Ammon's horn (tissue), 1 donor: ENCODE measurements at regions not wholly inside any gene's neighbourhood (a gene's known extent, or its start where the extent isn't known, plus 50 kb on each side); places are given as distances from the start of the nearest gene placed in this dataset.

Source experiments
- DNase-seq: peaks from one replicate; pipeline ENCODE4 v3.0.0-alpha.2; 2016; ENCODE audit warnings: low spot score

DNA sequence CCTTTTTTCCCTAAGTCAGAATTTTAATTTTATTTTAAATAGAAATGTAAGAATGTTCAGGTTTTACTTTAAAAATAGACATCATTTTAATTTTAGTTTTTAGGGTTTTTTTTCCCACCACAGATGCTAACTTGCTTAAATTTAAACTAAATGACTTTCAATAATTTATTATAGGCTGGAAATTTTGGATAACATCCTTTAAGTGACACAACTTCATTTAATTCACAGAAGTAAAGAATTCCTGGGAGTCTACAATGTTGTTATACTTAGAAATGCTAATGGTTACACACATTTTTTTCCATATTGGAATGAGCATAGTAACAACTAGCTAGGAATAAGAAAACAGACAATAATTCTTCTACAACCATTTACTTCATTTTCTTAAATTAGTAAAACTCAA, 90.5 kb upstream of the PDE10A start:
- no peak for DNase-seq

DNA sequence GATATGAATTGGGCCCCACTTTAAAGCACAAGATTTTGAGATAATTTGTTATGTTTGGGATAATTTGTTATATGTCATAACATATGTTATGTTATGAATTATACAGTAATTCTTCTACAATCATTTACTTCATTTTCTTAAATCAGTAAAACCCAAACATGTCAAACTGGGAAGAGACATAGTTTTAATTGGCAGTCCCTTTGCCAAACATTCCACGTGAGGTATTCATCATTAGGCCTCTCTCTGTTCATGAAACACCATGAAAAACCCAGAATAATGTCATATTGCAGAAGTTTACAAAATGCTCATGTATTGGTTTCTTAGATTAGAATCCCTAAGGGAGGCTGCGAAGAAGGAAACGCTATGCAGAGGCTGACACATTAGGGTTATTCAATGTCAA, 89.4 kb upstream of the PDE10A start:
- no peak for DNase-seq

DNA sequence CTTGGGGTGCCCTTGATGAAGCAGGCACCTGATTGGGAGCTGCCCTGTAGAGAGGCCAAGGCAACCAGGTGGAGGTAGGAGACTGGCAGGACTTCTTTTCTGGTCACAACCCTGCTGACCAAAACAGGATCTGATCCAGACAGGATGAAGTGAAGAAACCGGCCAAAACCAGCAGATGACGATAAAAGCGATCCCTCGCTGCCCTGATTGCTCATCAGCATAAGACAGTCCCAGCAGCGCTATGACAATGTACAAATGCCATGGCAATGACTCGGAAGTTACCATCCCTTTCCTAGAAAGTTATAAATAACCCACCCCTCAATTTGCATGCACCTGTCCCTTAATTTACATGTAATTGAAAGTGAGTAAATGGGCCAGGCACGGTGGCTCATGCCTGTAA, 88.4 kb upstream of the PDE10A start:
- no peak for DNase-seq

DNA sequence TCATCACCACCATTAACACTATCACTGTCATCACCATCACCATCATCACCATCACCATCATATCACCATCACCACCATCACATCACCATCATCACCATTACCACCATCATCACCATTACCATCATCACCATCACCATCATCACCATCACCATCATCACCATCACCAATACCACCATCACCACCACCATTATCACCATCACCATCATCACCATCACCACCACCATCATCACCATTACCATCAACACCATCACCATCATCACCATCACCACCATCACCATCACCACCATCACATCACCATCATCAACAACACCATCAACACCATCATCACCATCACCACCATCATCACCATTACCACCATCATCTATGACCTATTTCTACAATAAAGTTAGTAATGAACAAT, 86.1 kb upstream of the PDE10A start:
- no peak for DNase-seq

DNA sequence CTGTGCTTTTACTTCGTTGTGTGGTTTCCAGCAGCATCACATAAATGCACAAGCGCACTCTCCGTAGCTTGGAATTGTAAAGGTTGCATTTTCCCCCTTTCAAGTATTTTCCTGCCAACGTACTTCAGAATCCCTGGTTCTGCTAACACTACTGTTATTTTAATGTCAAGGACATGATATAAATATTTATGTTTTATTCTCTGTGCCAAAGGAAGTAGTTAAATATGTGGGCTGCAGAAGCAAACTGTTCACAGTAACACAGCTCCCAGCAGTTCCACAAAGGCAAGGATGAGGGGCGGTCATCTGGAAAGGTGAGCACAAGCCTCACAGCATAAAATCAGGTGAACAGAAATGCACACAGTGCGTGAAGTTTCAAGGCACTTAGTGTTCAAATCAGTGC, 85.3 kb upstream of the PDE10A start:
- no peak for DNase-seq

DNA sequence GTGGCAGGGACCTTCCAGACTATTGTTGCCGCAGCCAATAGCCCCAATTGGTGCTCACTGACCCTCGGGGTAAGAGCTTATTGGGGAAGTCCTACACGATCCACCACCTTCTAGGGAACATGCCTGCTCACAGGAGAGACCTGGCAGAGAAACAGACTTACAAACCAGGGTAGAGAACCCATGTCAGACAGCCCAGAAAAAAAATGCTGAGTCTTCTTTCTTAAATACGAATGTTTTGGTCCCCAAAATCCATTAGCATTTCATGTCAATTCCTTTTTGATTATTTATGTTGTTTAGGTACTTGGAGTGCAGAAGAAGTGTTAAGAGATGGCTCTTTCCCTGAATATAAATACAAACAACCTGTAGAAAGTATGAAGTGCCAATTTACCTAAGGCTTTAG, 84.9 kb upstream of the PDE10A start:
- DNase-seq, result no peak

DNA sequence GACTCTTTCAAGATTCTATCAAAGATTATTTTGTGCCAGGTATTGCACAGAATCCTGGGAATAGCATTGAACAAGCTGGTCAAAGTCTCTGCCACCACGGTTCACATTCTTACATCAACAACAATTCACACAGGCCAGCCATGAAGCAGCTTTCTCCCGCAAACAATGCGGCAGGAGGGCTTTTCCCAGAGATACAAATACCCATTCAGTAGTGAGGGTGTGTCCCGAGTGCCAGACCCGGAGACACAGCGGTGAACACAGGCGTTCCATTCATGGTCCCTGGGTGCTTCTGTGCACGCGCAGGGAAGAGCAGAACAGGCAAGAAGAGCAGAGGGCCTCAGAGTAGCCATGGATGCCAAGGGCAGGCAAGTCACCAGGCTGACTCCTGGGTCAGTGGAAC, 83.3 kb upstream of the PDE10A start:
- peak; percentile 25 for DNase-seq

DNA sequence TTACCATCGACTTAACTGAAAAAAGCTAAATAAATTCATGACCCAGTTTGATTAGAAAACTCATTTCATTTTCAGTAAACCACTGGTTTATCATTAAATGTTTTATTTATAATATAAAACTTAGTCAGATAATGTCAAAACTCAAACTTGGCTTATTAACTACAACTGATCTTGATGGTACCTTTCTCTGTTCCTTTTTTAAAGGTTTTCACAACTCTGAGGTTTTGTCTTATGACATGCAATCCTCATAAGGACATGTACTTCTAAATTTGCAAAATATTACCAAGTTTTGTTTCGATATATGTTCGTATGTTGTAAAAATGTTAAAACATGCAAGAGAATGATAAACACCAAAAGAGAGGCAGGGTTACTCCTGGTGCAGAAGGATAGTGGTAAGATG, 82.5 kb upstream of the PDE10A start:
- no peak for DNase-seq

DNA sequence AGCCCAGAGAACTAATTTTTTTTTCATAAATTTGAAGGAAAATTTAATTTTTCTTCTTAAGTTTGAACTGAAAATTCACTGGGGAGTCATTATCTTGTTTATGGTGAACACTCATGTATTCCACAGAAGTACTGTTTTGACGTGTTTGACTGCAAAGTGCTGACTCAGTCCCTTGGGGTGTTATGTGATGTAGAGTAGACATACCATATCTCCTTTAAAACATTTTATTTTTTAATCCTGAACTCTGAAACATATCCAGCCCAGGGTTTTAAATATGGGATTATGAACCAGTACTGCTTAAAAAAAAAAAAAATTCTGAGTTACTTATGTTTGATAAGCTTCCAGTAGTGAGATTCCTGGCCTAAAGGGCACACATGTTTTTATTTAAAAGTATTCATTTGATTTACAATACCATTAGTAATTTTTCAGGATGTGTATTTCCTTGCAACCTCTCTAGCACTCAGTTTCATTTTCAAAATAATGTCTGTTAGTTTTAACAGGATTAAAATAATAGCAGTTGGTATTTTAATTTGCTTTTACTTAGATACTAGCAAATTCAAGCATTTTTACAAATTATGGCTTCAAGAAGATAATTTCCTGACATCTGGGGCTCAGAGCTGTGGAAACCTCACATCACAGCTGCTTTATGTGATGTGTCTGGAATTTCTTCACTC, 81.7 kb upstream of the PDE10A start:
- no peak for DNase-seq

DNA sequence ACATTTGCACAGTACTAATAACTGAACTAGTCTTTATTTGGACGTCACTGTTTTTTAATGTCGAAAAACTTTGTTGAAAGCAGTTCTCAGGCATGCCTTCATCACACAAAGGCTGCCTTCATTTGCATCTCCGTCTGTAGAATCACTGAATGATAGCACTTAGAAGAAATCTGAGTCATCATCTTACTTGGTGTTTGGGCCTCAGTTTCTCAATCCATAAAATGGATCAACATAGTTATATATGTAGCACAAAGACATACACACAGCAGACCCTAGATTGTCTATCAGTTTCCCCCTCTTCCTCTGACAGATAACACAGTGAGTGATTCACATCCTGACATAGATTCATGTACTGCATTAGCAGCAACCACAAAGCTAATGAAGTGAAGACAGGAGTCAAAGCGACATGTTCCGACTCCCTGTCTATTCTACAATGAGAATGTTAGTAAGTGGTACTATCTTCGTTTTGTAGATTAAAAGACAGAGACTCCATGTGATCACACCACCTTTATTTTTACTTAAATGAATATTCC, 80.4 kb upstream of the PDE10A start:
- DNase-seq, result no peak

DNA sequence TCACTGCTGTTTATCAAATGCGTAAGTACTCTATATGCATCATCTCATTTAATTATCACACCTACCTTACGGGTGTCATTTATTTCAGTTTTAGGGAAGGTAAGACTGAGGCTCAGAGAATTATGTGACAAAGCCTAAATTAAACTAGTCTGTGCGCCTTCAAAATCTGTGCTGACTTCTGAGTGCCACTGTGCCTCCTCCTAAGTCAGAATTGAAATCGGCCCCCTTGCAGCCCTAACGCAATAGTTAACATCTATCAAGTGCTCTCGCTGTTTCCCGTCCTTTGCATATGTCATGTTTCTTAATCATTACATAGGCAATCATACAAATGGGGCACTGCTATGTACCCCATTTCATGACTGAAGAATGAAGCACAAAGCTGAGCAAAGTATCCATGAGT, 79.0 kb upstream of the PDE10A start:
- DNase-seq, result no peak

DNA sequence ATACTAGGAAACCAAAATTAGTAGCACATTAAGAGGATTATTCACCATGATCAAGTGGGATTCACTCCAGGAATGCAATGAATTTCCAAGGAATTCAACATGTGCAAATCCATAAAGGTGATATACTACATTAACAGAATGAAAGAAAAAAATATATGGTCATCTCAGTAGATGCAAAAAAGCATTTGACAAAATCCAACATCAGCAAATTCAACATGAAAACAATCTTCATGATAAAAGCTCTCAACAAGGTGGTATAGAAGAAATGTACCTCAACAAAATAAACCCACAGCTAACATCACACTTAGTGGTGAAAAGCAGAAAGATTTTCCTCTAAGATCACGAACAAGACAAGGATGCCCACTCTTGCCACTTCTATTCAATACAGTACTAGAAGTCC, 74.4 kb upstream of the PDE10A start:
- no peak for DNase-seq

DNA sequence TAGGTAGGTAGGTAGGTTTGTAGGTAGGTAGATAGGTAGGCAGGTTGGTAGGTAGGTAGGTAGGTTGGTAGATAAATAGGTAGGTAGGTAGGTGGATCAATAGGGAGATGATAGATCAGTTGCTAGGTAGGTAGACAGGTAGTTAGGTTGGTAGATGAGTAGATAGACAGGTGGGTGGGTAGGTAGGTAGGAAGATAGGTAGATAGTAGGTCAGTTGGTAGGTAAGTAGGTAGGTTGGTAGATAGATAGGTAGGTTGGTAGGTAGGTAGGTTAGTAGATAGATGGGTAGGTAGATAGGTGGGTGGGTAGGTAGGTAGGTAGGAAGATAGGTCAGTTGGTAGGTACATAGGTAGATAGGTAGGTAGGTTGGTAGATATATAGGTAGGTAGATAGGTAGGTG, 72.0 kb upstream of the PDE10A start:
- DNase-seq, result no peak

DNA sequence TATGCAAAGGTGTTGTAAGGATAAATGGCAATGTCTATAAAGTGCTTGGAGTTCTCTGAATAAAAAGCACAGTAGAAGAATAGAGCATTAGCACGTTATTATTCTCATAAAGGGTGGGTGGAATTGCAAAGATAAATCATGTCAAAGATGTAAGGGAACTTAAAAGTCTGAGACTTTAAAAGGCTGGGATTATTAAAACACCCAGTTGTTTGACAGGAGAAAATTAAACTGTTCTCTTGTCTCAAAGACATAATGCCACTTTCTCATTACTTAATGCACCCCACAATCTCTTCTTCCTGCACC, 70.4 kb upstream of the PDE10A start:
- no peak for DNase-seq

DNA sequence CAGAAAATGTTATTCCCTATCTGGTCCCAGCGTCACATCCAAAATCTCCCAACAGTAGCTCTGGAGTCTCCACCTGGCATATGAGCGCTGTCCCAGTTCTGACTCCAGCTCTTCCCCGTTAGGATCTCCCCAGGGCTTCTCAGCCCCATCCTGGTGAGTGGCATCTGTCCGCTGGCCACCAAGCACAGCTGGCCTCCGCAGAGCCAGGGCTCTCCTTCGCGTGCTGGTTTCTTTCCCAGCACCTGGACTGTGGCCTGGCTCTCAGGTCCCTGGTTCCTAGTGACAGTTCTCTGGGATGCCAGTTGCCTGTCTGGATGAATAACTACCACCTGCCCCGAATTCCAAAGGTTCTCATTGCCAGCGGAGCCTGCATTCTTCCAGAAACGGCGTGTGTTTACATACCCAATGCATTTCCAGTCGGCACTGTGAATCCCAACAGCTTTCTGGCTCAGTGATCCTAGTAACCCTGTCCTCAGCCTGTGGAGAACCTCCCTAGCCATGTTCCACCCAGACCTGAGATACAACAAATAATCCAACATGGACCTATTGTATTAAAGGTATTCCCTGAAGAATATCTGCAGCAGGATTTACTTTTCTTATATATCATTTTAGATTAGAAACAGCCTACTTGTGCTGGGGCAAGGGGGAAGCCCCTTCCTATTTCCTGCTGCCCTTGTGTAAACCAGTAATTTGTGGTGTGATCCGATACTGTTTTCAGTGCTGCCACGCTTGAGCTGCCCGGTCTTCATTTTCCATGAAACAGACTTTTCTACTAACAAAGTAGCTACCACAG, 69.9 kb upstream of the PDE10A start:
- no peak for DNase-seq

DNA sequence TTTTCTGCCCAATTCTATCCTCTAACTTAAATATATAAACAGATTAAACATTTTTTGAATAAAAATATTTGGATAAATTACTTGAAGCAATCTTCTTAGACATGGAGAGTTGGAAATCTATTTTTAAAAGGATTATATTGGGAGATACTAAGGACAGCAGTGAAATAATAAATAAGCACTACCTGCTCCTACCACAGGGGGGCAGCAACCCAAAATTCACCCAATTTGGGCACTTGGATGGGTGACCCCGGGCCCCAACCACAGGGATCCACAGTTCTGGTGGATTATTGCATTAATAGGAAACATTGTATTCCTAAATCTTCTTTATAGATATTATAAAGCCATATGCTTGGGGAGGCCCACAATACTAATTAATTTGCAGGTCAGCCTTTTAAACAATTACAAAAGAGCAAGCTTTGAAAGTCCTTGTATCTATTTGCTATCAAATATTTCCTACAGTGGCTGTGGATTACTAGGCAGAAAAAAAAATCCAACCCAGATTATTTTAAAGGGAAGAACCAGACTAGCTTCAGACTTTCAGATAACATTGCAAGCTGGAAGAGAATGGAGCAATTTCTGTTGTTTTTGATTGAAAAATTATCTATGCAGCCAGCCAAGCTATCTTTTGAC, 66.4 kb upstream of the PDE10A start:
- no peak for DNase-seq

DNA sequence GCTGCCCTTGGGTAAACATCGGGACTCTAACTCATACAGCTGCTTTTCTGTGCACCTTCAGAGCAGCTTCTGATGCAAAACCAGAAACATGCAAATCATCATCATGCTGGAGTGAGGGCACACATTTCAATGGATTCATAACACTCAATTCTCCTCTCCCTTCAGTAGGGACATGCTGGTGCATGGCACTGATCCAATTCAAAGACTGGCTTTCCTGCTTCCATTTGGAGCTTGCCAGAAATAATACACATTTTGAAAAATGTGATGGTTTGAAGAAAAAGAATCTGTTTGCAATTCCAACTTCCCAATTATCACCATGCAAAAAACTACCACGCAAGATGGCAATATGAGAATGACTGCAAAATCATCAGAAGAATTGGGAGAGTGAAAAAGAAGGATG, 65.2 kb upstream of the PDE10A start:
- peak; percentile 33 for DNase-seq

DNA sequence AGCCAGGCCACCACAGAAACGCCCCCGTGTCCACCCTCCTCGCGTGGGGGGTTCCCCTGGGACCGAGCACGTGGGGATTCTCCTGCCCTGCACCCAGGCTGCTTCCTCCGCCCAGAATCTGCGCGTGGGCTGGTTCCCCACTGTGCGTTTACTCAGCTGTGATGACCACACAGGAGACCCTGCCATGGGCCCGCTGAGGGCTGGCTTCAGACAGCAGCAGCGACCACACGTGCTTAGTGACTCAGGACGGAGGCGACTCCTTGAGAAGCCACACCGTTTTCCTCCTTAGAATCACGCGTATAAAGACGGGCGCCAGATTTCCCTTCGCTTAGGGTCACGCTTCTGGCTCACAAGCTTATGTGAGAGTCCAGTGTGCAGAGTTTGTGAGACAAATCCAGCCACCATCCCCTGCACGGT, 63.9 kb upstream of the PDE10A start:
- DNase-seq, result no peak

DNA sequence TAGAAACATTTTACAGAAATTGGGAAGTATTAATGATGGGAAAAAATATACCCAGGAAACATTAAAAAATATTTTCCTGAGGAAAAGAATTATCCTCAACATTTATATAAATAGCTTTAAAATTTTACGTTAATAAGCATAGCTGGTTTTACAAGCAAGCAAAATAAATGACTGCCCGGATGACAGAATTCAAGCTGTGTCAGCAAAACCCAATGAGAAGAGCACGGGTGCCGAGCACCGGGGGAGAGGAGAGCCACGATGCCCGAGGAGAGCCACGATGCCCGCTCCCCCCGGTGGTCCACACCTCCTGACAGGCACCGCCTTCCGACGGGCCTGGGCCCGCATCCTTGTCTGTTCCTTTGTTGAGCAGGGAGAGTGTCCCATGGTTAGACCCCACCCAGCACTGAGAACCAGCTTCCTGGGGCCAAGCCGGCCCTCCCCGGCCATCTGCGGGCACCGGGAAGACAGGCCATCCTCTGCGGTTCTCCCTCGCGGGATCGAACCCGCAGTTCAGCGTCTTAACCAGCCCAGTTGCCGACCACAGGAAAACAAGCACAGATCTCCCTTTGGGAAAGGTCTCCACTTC, 63.3 kb upstream of the PDE10A start:
- no peak for DNase-seq

DNA sequence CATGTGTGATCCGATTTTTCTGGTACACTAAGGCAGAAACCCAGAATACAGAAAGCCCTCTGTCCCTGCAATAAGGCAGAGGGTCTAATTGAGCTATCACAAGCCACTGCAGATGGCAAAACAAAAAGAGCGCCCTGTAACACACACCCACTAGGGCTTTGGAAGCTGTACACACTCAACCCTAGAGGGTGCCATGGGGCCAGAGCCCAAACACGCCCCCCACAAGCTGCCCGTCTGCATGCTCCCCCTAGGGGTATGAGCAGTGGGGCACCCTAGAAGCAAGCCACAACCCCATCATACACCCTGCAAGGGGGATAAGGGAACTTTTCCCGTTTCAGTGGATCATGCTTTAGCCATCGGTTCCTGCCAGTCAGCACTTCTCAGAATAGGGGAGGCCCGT, 62.2 kb upstream of the PDE10A start:
- no peak for DNase-seq

DNA sequence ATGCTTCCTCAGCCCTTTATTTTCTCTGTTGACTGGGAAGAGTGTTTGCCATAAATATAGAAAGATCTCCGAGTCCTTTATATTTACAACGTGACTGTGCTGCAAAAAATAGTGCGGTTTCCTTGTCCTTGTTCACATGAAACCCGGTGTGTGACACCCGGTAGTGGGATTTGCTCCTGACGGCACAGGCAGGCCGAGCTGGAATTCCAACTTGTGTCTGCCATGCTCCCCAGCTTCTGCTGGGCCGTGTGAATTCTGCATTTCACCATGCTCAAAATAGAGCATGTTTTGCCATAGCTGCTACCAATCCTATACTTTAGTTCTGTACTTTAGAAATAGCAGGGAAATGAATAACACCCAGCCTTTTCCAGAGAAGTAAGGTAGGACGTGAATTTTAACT, 60.3 kb upstream of the PDE10A start:
- no peak for DNase-seq

DNA sequence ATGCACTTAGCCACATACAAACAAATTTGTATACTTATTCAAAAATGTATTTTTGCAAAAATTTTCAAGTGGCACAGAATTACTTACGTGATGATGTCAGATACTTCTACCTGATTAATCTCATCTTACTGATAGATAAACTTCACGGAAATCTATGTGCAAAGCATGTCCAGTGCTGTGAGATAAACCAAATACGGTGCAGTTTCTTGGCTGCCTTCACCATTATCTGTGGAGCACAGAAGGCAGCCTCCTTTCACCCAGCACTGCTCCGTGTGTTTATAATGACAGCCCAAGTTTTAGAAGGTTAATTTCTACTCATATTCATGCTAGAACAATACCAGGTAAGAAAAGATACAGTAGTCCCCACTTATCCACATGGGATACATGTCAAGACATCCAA, 59.0 kb upstream of the PDE10A start:
- no peak for DNase-seq

DNA sequence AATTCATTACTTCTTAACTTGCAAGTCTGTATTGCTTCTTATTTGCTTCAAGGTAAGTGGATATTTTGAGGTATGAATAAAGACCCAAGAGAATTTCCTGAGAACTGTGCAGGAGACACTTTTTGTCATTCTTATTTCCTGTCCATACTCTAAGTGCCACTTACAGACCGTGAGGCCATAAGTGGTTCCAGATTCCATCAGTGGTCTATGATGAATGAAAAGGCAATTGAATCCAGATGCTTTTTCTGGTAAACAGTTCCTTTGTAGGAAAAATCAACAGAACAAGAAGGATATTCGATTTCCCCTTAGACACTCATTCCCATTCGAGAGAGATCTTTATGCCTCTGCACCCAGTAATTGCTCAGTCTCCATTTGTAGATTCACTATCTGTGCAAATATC, 58.3 kb upstream of the PDE10A start:
- no peak for DNase-seq
